K562 (cell line): ENCODE measurements at regions not wholly inside any gene's neighbourhood (a gene's known extent, or its start where the extent isn't known, plus 50 kb on each side); places are given as distances from the start of the nearest gene placed in this dataset.

Experiments used
- CTBP1 ChIP-seq: fragments of 450-650 bp; IDR thresholded peaks from 2 replicates; pipeline ENCODE4 v1.6.1; 2016; ENCODE audit warnings: borderline replicate concordance
- HOXB6 ChIP-seq: fragments of 250-450 bp; sonication (Bioruptor Pico); IDR thresholded peaks from 2 replicates; pipeline ENCODE4 v1.5.1; 2022; ENCODE audit warnings: mild to moderate bottlenecking, borderline replicate concordance
- MTA2 ChIP-seq: fragments of 450-650 bp; IDR thresholded peaks from 2 replicates; pipeline ENCODE4 v1.6.1; 2016; ENCODE audit warnings: low read depth
- RERE ChIP-seq: sonication (generic); formaldehyde crosslinking; IDR thresholded peaks from 2 replicates; pipeline ENCODE4 v1.8.0; 2023; ENCODE audit warnings: missing genetic modification reagents, mild to moderate bottlenecking, borderline replicate concordance
- SAFB2 ChIP-seq: fragments of 200-400 bp; formaldehyde crosslinking; IDR thresholded peaks from 2 replicates; pipeline ENCODE4 v1.6.1; 2018; ENCODE audit warnings: borderline replicate concordance, low read length, low read depth, moderate library complexity; ENCODE audit not compliant: severe bottlenecking
- TCF7L2 ChIP-seq: fragments of 150-350 bp; IDR thresholded peaks from 2 replicates; pipeline ENCODE4 v1.6.1; 2016; ENCODE audit warnings: low read depth, mild to moderate bottlenecking, low read length, moderate library complexity
- TGIF2 ChIP-seq: sonication (generic); formaldehyde crosslinking; IDR thresholded peaks from 2 replicates; pipeline ENCODE4 v1.8.1; 2022; ENCODE audit warnings: mild to moderate bottlenecking, missing genetic modification reagents, moderate library complexity
- ZNF3 ChIP-seq: fragments of 250-450 bp; sonication (Bioruptor Pico); IDR thresholded peaks from 2 replicates; pipeline ENCODE4 v1.5.0; 2021; ENCODE audit warnings: mild to moderate bottlenecking, moderate library complexity

- no peak for TF ChIP-seq RERE (CRISPR knock-in tag)
- TF ChIP-seq CTBP1, result no peak
- no peak for TF ChIP-seq HOXB6 (CRISPR knock-in tag)
- TF ChIP-seq TGIF2, result no peak
- TF ChIP-seq ZNF3 (CRISPR knock-in tag), result no peak
- TF ChIP-seq MTA2, result no peak
- no peak for TF ChIP-seq TCF7L2
- TF ChIP-seq SAFB2, result no peak
Observed at GRCh38 chr20:40322941-40323340, 366.1 kb downstream of the MAFB start (continued).
